GM19328 (cell line): ENCODE measurements at regions not wholly inside any gene's neighbourhood (a gene's known extent, or its start where the extent isn't known, plus 50 kb on each side); places are given as distances from the start of the nearest gene placed in this dataset.
"Not testable (repeated sequence)": the region's sequence is repeated elsewhere in the genome, so short reads cannot be mapped to it uniquely, and the experiment has no call there.

Experiments used
- ATAC-seq: cut with Tn5 transposase; IDR thresholded peaks from one replicate; pipeline ENCODE4 v1.9.1; 2021; ENCODE audit warnings: mild to moderate bottlenecking, moderate library complexity; ENCODE audit not compliant: unreplicated experiment

- no peak for ATAC-seq
Observed at GRCh38 chr1:199087144-199087543, 448.3 kb downstream of the PTPRC start.

- peak; percentile 76 for ATAC-seq
Observed at GRCh38 chr1:199089393-199090122, 450.7 kb downstream of the PTPRC start.

- ATAC-seq = not testable (repeated sequence)
Observed at GRCh38 chr1:199095628-199096027, 456.8 kb downstream of the PTPRC start.

- ATAC-seq = no peak
Observed at GRCh38 chr1:199096591-199096990, 457.8 kb downstream of the PTPRC start.

GRCh38 chr1:199098468-199098867 is 459.6 kb downstream of the PTPRC start:
- ATAC-seq = no peak

- no peak for ATAC-seq
Observed at GRCh38 chr1:199101139-199101538, 462.3 kb downstream of the PTPRC start.

GRCh38 chr1:199101635-199102034 is 462.8 kb downstream of the PTPRC start:
- no peak for ATAC-seq

- no peak for ATAC-seq
Observed at GRCh38 chr1:199102239-199102638, 463.4 kb downstream of the PTPRC start.

- no peak for ATAC-seq
Observed at GRCh38 chr1:199109160-199109559, 470.3 kb downstream of the PTPRC start.

GRCh38 chr1:199112365-199112764 is 473.5 kb downstream of the PTPRC start:
- no peak for ATAC-seq

GRCh38 chr1:199113265-199113869 is 474.5 kb downstream of the PTPRC start:
- no peak for ATAC-seq

GRCh38 chr1:199116488-199116887 is 477.6 kb downstream of the PTPRC start:
- ATAC-seq = no peak

GRCh38 chr1:199121047-199121446 is 482.2 kb downstream of the PTPRC start:
- ATAC-seq = no peak

- no peak for ATAC-seq
Observed at GRCh38 chr1:199122085-199122484, 483.2 kb downstream of the PTPRC start.

GRCh38 chr1:199122532-199123311 is 483.9 kb downstream of the PTPRC start:
- ATAC-seq = no peak

- no peak for ATAC-seq
Observed at GRCh38 chr1:199123615-199124014, 484.8 kb downstream of the PTPRC start.

- no peak for ATAC-seq
Observed at GRCh38 chr1:199124351-199124750, 485.5 kb downstream of the PTPRC start.

- ATAC-seq = no peak
Observed at GRCh38 chr1:199129247-199129646, 490.4 kb downstream of the PTPRC start.

GRCh38 chr1:199132006-199132405 is 493.2 kb downstream of the PTPRC start:
- no peak for ATAC-seq

GRCh38 chr1:199135901-199136300 is 497.1 kb downstream of the PTPRC start:
- no peak for ATAC-seq

GRCh38 chr1:199138061-199138460 is 499.2 kb downstream of the PTPRC start:
- ATAC-seq = no peak

- ATAC-seq = no peak
Observed at GRCh38 chr1:199149591-199149990, 510.8 kb downstream of the PTPRC start.
